Stomach (tissue), 4 donors: ENCODE measurements at regions not wholly inside any gene's neighbourhood (a gene's known extent, or its start where the extent isn't known, plus 50 kb on each side); places are given as distances from the start of the nearest gene placed in this dataset.

ENCODE experiments used
- EP300 ChIP-seq: sonication (generic); formaldehyde crosslinking; IDR thresholded peaks from one replicate; pipeline ENCODE4 v1.6.1; 2017; ENCODE audit warnings: antibody characterized with exemption
- TF ChIP-seq, protein P1 (sequence below), 7 experiments: fragments of 450-650 bp in 4 of 7; fragments of 200-600 bp in 3 of 7; sonication (generic) in 3 of 7; IDR thresholded peaks; one replicate each; pipeline ENCODE4 v1.5.1; 2016 to 2019; ENCODE audit warnings: antibody characterized with exemption in 7 of 7, control low read depth in 2 of 7, mild to moderate bottlenecking in 1 of 7

DNA sequence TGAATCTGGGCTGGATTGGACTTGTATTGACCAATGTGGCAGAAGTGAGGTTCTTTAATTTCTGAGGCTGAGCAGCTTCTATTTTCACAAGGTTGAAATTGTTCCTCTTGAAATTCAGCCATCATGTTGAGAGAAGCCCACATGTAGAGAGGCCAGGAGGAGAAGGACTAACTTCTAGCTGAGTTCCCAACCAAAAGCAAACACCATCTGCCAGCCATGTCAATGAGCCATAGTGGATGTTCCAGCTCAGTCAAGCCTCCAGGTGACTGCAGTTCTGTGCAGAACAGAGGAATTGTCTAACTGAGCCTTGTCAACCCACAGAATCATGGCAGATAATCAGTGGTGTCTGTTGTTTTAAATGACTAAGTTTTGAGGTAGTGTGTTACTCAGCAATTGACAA, 110.6 kb upstream of the ACVR1 start:
- TF ChIP-seq, protein P1, sequence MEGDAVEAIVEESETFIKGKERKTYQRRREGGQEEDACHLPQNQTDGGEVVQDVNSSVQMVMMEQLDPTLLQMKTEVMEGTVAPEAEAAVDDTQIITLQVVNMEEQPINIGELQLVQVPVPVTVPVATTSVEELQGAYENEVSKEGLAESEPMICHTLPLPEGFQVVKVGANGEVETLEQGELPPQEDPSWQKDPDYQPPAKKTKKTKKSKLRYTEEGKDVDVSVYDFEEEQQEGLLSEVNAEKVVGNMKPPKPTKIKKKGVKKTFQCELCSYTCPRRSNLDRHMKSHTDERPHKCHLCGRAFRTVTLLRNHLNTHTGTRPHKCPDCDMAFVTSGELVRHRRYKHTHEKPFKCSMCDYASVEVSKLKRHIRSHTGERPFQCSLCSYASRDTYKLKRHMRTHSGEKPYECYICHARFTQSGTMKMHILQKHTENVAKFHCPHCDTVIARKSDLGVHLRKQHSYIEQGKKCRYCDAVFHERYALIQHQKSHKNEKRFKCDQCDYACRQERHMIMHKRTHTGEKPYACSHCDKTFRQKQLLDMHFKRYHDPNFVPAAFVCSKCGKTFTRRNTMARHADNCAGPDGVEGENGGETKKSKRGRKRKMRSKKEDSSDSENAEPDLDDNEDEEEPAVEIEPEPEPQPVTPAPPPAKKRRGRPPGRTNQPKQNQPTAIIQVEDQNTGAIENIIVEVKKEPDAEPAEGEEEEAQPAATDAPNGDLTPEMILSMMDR (IDR thresholded peaks at IDR 0.05), result no peak
- no peak for TF ChIP-seq EP300
